T-cell (primary cell): ENCODE measurements at regions not wholly inside any gene's neighbourhood (a gene's known extent, or its start where the extent isn't known, plus 50 kb on each side); places are given as distances from the start of the nearest gene placed in this dataset.

Experiments
- ATAC-seq, 4 experiments: fragments of 200-7000 bp in 3 of 4; fragments of 150-1000 bp in 1 of 4; cut with Tn5 transposase; replicated peaks in 1 of 4; 1 replicate in 3 of 4; 2 replicates in 1 of 4; pipeline ENCODE4 v1.10.0; 2021; ENCODE audit warnings: moderate library complexity in 3 of 4, mild to moderate bottlenecking in 2 of 4, moderate number of reproducible peaks in 1 of 4
- CTCF ChIA-PET, 2 donors: fragments of 300-600 bp; sonication (Branson Sonifier 250); formaldehyde crosslinking; loops; one replicate each; lab custom pipeline; 2022; ENCODE audit warnings: antibody characterized with exemption in 2 of 2; lab: Charles Lee
- POLR2A ChIA-PET, 2 donors: fragments of 300-600 bp; sonication (Branson Sonifier 250); formaldehyde crosslinking; loops; one replicate each; lab custom pipeline; 2022; ENCODE audit warnings: antibody characterized with exemption in 2 of 2; lab: Charles Lee
- DNase-seq, 35 experiments: peaks; one replicate each; pipeline versions ENCODE4 v3.0.0 to v3.0.0-alpha.2; 2013 to 2023
- H3K27ac ChIP-seq: one replicate; pipeline ENCODE4 v1.5.1; 2013; ENCODE audit warnings: low read length
- H3K27me3 ChIP-seq, 2 experiments: replicated peaks in 1 of 2; 1 replicate in 1 of 2; 2 replicates in 1 of 2; pipeline versions ENCODE4 v1.6.1 to v1.7.0; 2013; ENCODE audit warnings: low read length in 1 of 2, mixed read lengths in 1 of 2; ENCODE audit not compliant: control insufficient read depth in 2 of 2, insufficient read depth in 2 of 2; ENCODE audit errors: extremely low read depth in 1 of 2
- H3K36me3 ChIP-seq, 2 donors: 1 replicate in 1 of 2; 2 replicates in 1 of 2; pipeline versions ENCODE4 v1.6.1 to v1.7.0; 2013; ENCODE audit warnings: low read length in 1 of 2; ENCODE audit not compliant: control insufficient read depth in 2 of 2, insufficient read depth in 1 of 2; ENCODE audit errors: extremely low read depth in 1 of 2
- H3K4me1 ChIP-seq, 2 experiments: 1 replicate in 1 of 2; 2 replicates in 1 of 2; pipeline versions ENCODE4 v1.6.1 to v1.7.0; 2013; ENCODE audit warnings: low read length in 2 of 2, mixed read lengths in 1 of 2; ENCODE audit not compliant: insufficient read depth in 2 of 2, control insufficient read depth in 1 of 2; ENCODE audit errors: extremely low read depth in 1 of 2
- H3K4me3 ChIP-seq, 2 donors: 1 replicate in 1 of 2; 2 replicates in 1 of 2; pipeline versions ENCODE4 v1.5.1 to v1.7.0; 2013; ENCODE audit warnings: mild to moderate bottlenecking in 2 of 2, low read length in 1 of 2, moderate library complexity in 1 of 2; ENCODE audit not compliant: control insufficient read depth in 1 of 2; ENCODE audit errors: extremely low read depth in 1 of 2
- H3K9me3 ChIP-seq: 2 replicates; pipeline ENCODE4 v1.7.0; 2013
- H3K27ac Mint-ChIP-seq, 2 donors: one replicate each; pipeline ENCODE4 v1.8.0; 2020 to 2021; ENCODE audit warnings: mild to moderate bottlenecking in 2 of 2, mixed read lengths in 2 of 2
- H3K27me3 Mint-ChIP-seq, 2 donors: one replicate each; pipeline ENCODE4 v1.8.0; 2021 to 2022; ENCODE audit warnings: mixed read lengths in 2 of 2
- H3K36me3 Mint-ChIP-seq: one replicate; pipeline ENCODE4 v1.8.0; 2021; ENCODE audit warnings: mixed read lengths
- H3K4me1 Mint-ChIP-seq, 3 donors: one replicate each; pipeline ENCODE4 v1.8.0; 2020 to 2022; ENCODE audit warnings: mixed read lengths in 3 of 3, mild to moderate bottlenecking in 1 of 3
- H3K4me3 Mint-ChIP-seq, 3 donors: one replicate each; pipeline ENCODE4 v1.8.0; 2020 to 2022; ENCODE audit warnings: mild to moderate bottlenecking in 3 of 3, mixed read lengths in 3 of 3, moderate library complexity in 3 of 3
- H3K9me3 Mint-ChIP-seq, 3 donors: one replicate each; pipeline ENCODE4 v1.8.0; 2020 to 2022; ENCODE audit warnings: mixed read lengths in 3 of 3
- WGBS: methylation state at CpG from one replicate; pipeline ENCODE4 v1.1.5; 2013; ENCODE audit warnings: missing lambda C conversion rate; ENCODE audit not compliant: insufficient coverage; 5-methylcytosine and 5-hydroxymethylcytosine counted together

DNA sequence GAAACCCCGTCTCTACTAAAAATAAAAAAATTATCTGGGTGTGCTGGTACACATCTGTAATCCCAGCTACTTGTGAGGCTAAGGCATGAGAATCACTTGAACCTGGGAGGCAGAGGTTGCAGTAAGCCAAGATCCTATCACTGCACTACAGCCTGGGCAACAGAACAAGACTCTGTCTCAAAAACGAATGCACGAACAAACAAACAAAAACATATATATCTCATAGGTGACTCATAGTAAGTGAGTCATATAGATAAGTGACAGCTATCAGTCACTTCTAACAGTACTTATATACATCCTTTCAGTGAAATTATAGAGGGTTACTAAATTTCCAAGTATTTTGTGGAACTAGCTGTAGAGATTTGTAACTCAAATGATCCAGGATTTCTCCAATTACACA is 127.3 kb upstream of the FIGN start:
- no peak for DNase-seq
- H3K27ac Mint-ChIP-seq: no peak overlapping the region
- no CpG with 5 or more reads among the region's 3 CpGs for WGBS
- Histone ChIP-seq H3K9me3 (no peaks in the 10 kb centered on the region), H3K4me1 (no peaks in the 10 kb centered on the region), H3K27ac (no peak overlapping the region), H3K36me3 (no peaks in the 10 kb centered on the region), H3K27me3 (no peaks in the 10 kb centered on the region), H3K4me3 (no peak overlapping the region)
- H3K27me3 Mint-ChIP-seq: no peaks in the 10 kb centered on the region
- H3K4me3 Mint-ChIP-seq: no peak overlapping the region
- no peaks in the 10 kb centered on the region for H3K36me3 Mint-ChIP-seq
- no peak for ATAC-seq
- H3K4me1 Mint-ChIP-seq: no peaks in the 10 kb centered on the region
- POLR2A ChIA-PET: no interaction called here
- CTCF ChIA-PET: no interaction called here
- H3K9me3 Mint-ChIP-seq: peaks cover 4 to 7% (median 5%) of the 10 kb centered on the region in 3 donors

DNA sequence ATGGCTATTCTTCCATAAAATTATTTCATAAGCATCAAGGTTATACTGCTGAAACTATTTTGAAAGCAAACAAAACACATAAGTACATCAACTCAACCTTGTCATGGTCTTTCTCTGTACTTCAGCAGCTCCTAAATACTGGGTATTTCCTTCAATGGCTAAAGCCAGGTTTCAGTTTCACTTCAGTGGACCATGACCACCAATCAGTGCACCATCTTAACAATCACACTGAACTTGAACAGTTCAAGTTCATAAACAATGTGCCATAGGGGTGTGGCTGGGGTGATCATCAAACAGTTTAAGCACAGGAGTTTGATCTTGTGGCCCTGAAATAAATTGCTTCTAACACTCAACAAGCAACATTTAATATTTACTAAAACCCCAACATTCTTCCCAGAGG is 124.1 kb upstream of the FIGN start:
- ChIA-PET CTCF (no interaction called here), POLR2A (no interaction called here)
- Histone ChIP-seq H3K27me3 (no peaks in the 10 kb centered on the region), H3K4me1 (no peaks in the 10 kb centered on the region), H3K9me3 (no peaks in the 10 kb centered on the region), H3K27ac (no peak overlapping the region), H3K36me3 (no peaks in the 10 kb centered on the region), H3K4me3 (no peak overlapping the region)
- H3K4me1 Mint-ChIP-seq: no peaks in the 10 kb centered on the region
- H3K9me3 Mint-ChIP-seq: peaks cover 0 to 5% (median 1%) of the 10 kb centered on the region in 3 donors
- no peak for DNase-seq
- no peaks in the 10 kb centered on the region for H3K36me3 Mint-ChIP-seq
- no peak for ATAC-seq
- no peak overlapping the region for H3K4me3 Mint-ChIP-seq
- no peak overlapping the region for H3K27ac Mint-ChIP-seq
- H3K27me3 Mint-ChIP-seq: no peaks in the 10 kb centered on the region

DNA sequence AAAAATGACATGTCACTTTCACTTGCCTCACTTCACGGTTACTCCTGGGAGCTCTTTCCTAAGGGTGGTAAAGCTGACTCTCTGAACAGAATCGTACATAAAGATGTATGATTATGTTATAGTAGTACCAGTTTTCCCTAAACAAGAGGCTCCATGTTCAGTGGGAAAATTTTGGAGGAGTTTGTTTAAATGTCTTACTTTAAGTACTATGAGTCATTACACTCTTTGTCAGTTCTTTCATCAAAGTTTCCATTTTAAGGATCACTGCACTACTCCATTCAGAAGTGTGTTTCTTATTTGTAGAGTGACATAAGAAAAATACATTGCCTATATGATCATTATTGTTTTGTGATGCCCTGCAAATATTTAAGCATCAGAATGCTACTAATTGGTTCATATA is 121.1 kb upstream of the FIGN start:
- ChIA-PET POLR2A (no interaction called here), CTCF (no interaction called here)
- H3K27ac Mint-ChIP-seq: no peak overlapping the region
- H3K36me3 ChIP-seq: no peaks in the 10 kb centered on the region
- no peaks in the 10 kb centered on the region for H3K36me3 Mint-ChIP-seq
- ATAC-seq (no peak), DNase-seq (no peak)
- peaks cover 0 to 5% (median 4%) of the 10 kb centered on the region in 3 donors for H3K9me3 Mint-ChIP-seq
- no peaks in the 10 kb centered on the region for H3K4me1 Mint-ChIP-seq
- H3K4me3 Mint-ChIP-seq: no peak overlapping the region
- no peak overlapping the region for H3K4me3 ChIP-seq
- no peaks in the 10 kb centered on the region for H3K9me3 ChIP-seq
- no peaks in the 10 kb centered on the region for H3K27me3 Mint-ChIP-seq
- H3K27me3 ChIP-seq: no peaks in the 10 kb centered on the region
- H3K4me1 ChIP-seq: no peaks in the 10 kb centered on the region
- WGBS: no CpG with 5 or more reads among the region's 2 CpGs
- H3K27ac ChIP-seq: no peak overlapping the region

DNA sequence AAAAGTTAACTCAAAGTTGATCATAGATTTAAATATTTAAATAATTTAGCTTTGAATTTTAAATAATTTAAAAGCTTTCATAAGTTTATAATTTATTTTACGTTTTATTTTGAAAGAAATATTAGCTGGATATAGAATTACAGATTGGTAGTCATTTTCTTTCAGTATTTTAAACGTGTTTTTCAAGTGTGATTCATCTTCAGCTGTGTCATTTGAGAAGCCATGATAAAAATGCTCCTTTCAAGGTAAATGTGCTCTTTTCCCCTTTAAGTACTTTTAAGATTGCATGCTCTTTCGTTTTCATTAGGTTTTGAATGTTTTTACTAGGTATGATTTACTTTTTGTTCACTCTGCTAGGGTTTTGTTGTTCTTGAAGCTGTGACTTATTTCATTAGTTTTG is 116.8 kb upstream of the FIGN start:
- no peaks in the 10 kb centered on the region for H3K27me3 Mint-ChIP-seq
- ATAC-seq (no peak), DNase-seq (no peak)
- H3K4me1 Mint-ChIP-seq: no peaks in the 10 kb centered on the region
- H3K27ac Mint-ChIP-seq: no peak overlapping the region
- no peaks in the 10 kb centered on the region for H3K36me3 Mint-ChIP-seq
- H3K27ac ChIP-seq: no peak overlapping the region
- no peaks in the 10 kb centered on the region for H3K9me3 ChIP-seq
- WGBS: no CpG with 5 or more reads among the region's 3 CpGs
- POLR2A ChIA-PET: no interaction called here
- H3K9me3 Mint-ChIP-seq: peaks cover 4 to 19% (median 18%) of the 10 kb centered on the region in 3 donors
- H3K27me3 ChIP-seq: no peaks in the 10 kb centered on the region
- no peaks in the 10 kb centered on the region for H3K36me3 ChIP-seq
- CTCF ChIA-PET: no interaction called here
- no peaks in the 10 kb centered on the region for H3K4me1 ChIP-seq
- no peak overlapping the region for H3K4me3 ChIP-seq
- no peak overlapping the region for H3K4me3 Mint-ChIP-seq

DNA sequence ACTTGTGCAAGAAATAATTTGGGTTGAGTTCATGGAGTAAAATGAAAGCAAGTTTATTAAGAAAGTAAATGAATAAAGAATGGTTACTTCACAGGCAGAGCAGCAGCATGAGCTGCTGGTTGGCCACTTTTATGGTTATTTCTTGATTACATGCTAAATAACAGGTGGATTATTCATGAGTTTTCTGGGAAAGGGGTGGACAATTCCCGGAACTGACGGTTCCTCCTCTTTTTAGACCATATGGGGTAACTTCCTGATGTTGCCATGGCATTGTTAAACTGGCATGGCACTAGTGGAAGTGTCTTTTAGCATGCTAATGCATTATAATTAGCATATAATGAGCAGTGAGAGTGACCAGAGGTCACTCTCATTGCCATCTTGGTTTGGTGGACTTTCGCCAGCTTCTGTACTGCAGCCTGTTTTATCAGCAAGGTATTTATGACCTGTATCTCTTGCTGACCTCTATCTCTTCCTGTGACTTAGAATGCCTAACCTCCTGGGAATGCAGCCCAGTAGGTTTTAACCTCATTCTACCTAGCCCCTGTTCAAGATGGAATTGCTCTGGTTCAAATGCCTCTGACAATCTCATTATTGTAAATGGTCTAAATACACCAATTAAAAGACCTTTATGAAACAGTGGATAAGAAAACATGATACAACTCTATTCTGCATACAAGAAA is 114.1 kb upstream of the FIGN start:
- 31% methylated on average over 2 of the region's 3 CpGs for WGBS
- Mint-ChIP-seq H3K27me3 (no peaks in the 10 kb centered on the region), H3K4me1 (no peaks in the 10 kb centered on the region), H3K27ac (no peak overlapping the region), H3K9me3 (peaks cover 2 to 23% (median 14%) of the 10 kb centered on the region in 3 donors), H3K4me3 (no peak overlapping the region), H3K36me3 (no peaks in the 10 kb centered on the region)
- Histone ChIP-seq H3K27me3 (no peaks in the 10 kb centered on the region), H3K4me1 (no peaks in the 10 kb centered on the region), H3K9me3 (no peaks in the 10 kb centered on the region), H3K27ac (no peak overlapping the region), H3K36me3 (no peaks in the 10 kb centered on the region), H3K4me3 (no peak overlapping the region)
- no peak for DNase-seq
- POLR2A ChIA-PET: no interaction called here
- CTCF ChIA-PET: no interaction called here
- ATAC-seq: no peak

DNA sequence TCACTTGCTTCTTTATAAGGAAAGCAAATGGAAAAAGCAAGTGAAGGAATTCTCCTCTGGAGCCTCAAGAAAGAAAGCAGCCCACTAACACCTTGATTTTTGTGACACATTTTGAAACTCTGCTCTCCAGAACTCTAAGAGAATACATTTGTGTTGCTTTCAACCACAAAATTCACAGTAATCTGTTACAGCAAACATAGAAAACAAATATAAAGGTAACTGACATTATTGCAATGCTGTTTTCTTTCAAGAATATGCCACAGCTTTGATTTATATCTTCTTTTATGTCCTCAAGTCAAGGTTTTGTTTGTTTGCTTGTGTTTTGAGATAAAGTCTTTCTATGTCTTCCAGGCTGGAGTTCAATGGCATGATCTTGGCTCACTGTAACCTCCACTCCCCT is 103.1 kb upstream of the FIGN start:
- ATAC-seq: no peak
- no peak overlapping the region for H3K4me3 Mint-ChIP-seq
- POLR2A ChIA-PET: no interaction called here

DNA sequence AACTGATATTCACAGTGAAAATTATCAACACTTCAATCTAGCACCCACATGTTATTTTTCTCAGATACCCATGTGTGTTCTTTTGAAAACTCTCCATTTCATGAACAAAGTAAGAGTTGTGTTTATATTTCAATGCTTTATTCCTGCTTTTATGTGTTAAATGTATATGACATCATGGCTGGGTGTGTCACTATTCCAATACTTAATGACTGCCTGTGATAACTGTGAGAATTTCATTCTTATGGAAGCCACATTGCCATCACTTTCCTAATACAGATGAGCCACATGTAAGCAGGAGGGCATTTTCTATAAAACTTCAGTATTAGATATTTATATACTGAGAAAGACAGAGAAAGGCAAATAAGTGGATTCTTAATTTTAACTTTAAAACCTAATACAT is 100.4 kb upstream of the FIGN start:
- H3K27ac ChIP-seq: no peak overlapping the region
- H3K4me1 ChIP-seq: no peaks in the 10 kb centered on the region
- H3K4me1 Mint-ChIP-seq: no peaks in the 10 kb centered on the region
- no peak overlapping the region for H3K27ac Mint-ChIP-seq
- no peak overlapping the region for H3K4me3 ChIP-seq
- peaks cover 3 to 18% (median 4%) of the 10 kb centered on the region in 3 donors for H3K9me3 Mint-ChIP-seq
- ChIA-PET POLR2A (no interaction called here), CTCF (no interaction called here)
- H3K27me3 Mint-ChIP-seq: no peaks in the 10 kb centered on the region
- H3K9me3 ChIP-seq: no peaks in the 10 kb centered on the region
- ATAC-seq (no peak), DNase-seq (no peak)
- H3K36me3 ChIP-seq: no peaks in the 10 kb centered on the region
- no peaks in the 10 kb centered on the region for H3K27me3 ChIP-seq
- H3K36me3 Mint-ChIP-seq: no peaks in the 10 kb centered on the region
- H3K4me3 Mint-ChIP-seq: no peak overlapping the region

More for the DNA sequence above, 103.1 kb upstream of the FIGN start:
- DNase-seq: no peak
- Histone ChIP-seq H3K36me3 (no peaks in the 10 kb centered on the region), H3K9me3 (no peaks in the 10 kb centered on the region), H3K27me3 (no peaks in the 10 kb centered on the region), H3K4me3 (no peak overlapping the region), H3K4me1 (no peaks in the 10 kb centered on the region), H3K27ac (no peak overlapping the region)
- no peaks in the 10 kb centered on the region for H3K27me3 Mint-ChIP-seq
- H3K27ac Mint-ChIP-seq: no peak overlapping the region
- peaks cover 4 to 11% (median 5%) of the 10 kb centered on the region in 3 donors for H3K9me3 Mint-ChIP-seq
- H3K36me3 Mint-ChIP-seq: no peaks in the 10 kb centered on the region
- no peaks in the 10 kb centered on the region for H3K4me1 Mint-ChIP-seq
- CTCF ChIA-PET: no interaction called here
